ENCODE measurements at regions not wholly inside any gene's neighbourhood (a gene's known extent, or its start where the extent isn't known, plus 50 kb on each side); places are given as distances from the start of the nearest gene placed in this dataset.

DNA sequence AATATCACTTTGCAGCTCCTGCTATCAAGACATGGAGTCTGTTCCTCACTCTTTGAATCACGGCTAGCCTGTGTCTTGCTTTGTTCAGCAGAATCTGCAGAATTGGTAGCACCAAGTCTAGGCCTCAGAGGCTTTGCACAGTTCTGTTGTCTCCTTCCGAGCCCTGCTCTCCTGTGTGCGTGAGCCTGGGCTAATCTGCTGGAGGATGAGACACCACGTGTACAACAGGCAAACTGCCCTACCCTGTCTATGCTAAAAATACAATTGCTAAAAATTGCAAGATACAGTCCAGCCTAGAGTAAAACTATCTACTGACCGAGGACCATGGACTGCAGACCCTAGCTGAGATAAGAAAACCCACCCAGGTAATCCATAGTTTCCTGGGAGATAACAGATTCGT, 484.7 kb downstream of the NPIPA7 start:
- Histone ChIP-seq H3K9me3 (ENCODE audit: low read depth) (no peaks in the 10 kb centered on the region), H3K27ac (no peak overlapping the region), H3F3A (ENCODE audit: insufficient read depth) (no peaks in the 10 kb centered on the region), H3K79me2 (ENCODE audit: insufficient read depth) (no peaks in the 10 kb centered on the region), H3K4me3 (no peak overlapping the region), H3K27me3 (replicated peaks; ENCODE audit: insufficient read depth) (peaks cover 4% of the 10 kb centered on the region), H4K20me1 (ENCODE audit: insufficient read depth) (no peaks in the 10 kb centered on the region), H3K9ac (no peak overlapping the region), H2AFZ (no peak overlapping the region), H3K36me3 (ENCODE audit: low read depth) (no peaks in the 10 kb centered on the region), H3K9me2 (ENCODE audit: insufficient read depth) (no peaks in the 10 kb centered on the region), H3K4me2 (ENCODE audit: unreplicated experiment) (no peak overlapping the region), H3K4me1 (ENCODE audit: insufficient read depth) (no peaks in the 10 kb centered on the region)
- WGBS, 2 experiments (ENCODE audit: low coverage in 1 of 2, low lambda C conversion rate in 2 of 2, missing lambda C conversion rate in 2 of 2), result 42 to 47% methylated on average over 6 of the region's 6 CpGs
- no peak for DNase-seq
- in situ Hi-C loops (cut with MboI), result loop anchor here (25.0 kb wide), 1 partner anchor 599 kb away; the partner anchor contains the start of gene XYLT1
- TF ChIP-seq EZH2 (IDR thresholded peaks at IDR 0.05; ENCODE audit: insufficient read depth, poor library complexity, severe bottlenecking) (no peak), EZH2phosphoT487 (IDR thresholded peaks at IDR 0.05; ENCODE audit: insufficient read depth, low read depth) (no peak)

DNA sequence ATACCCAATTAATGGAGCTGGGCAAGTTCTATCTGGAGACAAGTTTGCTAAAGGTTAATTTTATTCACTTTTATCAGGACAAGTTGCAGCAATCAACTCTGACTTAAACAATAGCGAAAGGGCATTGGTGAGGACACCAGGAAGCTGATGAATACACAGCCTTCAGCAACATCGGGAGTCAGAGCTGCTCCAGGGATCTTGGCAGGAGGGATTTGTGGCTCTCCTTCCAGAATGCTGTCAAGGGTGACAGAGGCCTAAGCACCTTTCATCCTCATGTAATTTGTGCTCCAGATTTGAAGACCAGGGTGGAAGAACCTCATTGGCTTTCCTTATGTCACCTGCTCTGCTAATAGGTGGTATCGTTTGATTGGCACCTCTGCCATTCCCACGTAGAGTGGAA, 485.6 kb downstream of the NPIPA7 start:
- Histone ChIP-seq H3K27ac (no peak overlapping the region), H3K4me2 (ENCODE audit: unreplicated experiment) (no peak overlapping the region), H3K9me3 (ENCODE audit: low read depth) (no peaks in the 10 kb centered on the region), H2AFZ (no peak overlapping the region), H3K9me2 (ENCODE audit: insufficient read depth) (no peaks in the 10 kb centered on the region), H3K4me1 (ENCODE audit: insufficient read depth) (no peaks in the 10 kb centered on the region), H3K4me3 (no peak overlapping the region), H3K27me3 (replicated peaks; ENCODE audit: insufficient read depth) (peaks cover 7% of the 10 kb centered on the region), H3F3A (ENCODE audit: insufficient read depth) (no peaks in the 10 kb centered on the region), H3K79me2 (ENCODE audit: insufficient read depth) (no peaks in the 10 kb centered on the region), H3K36me3 (ENCODE audit: low read depth) (no peaks in the 10 kb centered on the region), H3K9ac (no peak overlapping the region), H4K20me1 (ENCODE audit: insufficient read depth) (no peaks in the 10 kb centered on the region)
- no peak for DNase-seq
- in situ Hi-C loops (cut with MboI), result loop anchor here (25.0 kb wide), 1 partner anchor 598 kb away; the partner anchor contains the start of gene XYLT1
- WGBS, 2 experiments (ENCODE audit: low coverage in 1 of 2, low lambda C conversion rate in 2 of 2, missing lambda C conversion rate in 2 of 2), result 52 to 72% methylated on average over 4 of the region's 4 CpGs
- TF ChIP-seq EZH2phosphoT487 (IDR thresholded peaks at IDR 0.05; ENCODE audit: insufficient read depth, low read depth) (no peak), EZH2 (IDR thresholded peaks at IDR 0.05; ENCODE audit: insufficient read depth, poor library complexity, severe bottlenecking) (no peak)

GRCh38 chr16:16865374-16865773, 486.4 kb downstream of the NPIPA7 start:
- Histone ChIP-seq H3K4me2 (ENCODE audit: unreplicated experiment) (no peak overlapping the region), H3K79me2 (ENCODE audit: insufficient read depth) (no peaks in the 10 kb centered on the region), H3K27ac (no peak overlapping the region), H3K36me3 (ENCODE audit: low read depth) (no peaks in the 10 kb centered on the region), H3K9me3 (ENCODE audit: low read depth) (no peaks in the 10 kb centered on the region), H3K27me3 (replicated peaks; ENCODE audit: insufficient read depth) (peaks cover 7% of the 10 kb centered on the region), H3F3A (ENCODE audit: insufficient read depth) (no peaks in the 10 kb centered on the region), H3K9ac (no peak overlapping the region), H4K20me1 (ENCODE audit: insufficient read depth) (no peaks in the 10 kb centered on the region), H3K4me3 (no peak overlapping the region), H3K4me1 (ENCODE audit: insufficient read depth) (no peaks in the 10 kb centered on the region), H2AFZ (no peak overlapping the region), H3K9me2 (ENCODE audit: insufficient read depth) (no peaks in the 10 kb centered on the region)
- DNase-seq, result no peak
- in situ Hi-C loops (cut with MboI), result loop anchor here (25.0 kb wide), 1 partner anchor 597 kb away; the partner anchor contains the start of gene XYLT1
- WGBS, 2 experiments (ENCODE audit: low coverage in 1 of 2, low lambda C conversion rate in 2 of 2, missing lambda C conversion rate in 2 of 2), result 42 to 49% methylated on average over 3 of the region's 3 CpGs
- TF ChIP-seq EZH2phosphoT487 (IDR thresholded peaks at IDR 0.05; ENCODE audit: insufficient read depth, low read depth) (no peak), EZH2 (IDR thresholded peaks at IDR 0.05; ENCODE audit: insufficient read depth, poor library complexity, severe bottlenecking) (no peak)

GRCh38 chr16:16867973-16868372, 489.0 kb downstream of the NPIPA7 start:
- H3K9me2 ChIP-seq (ENCODE audit: insufficient read depth), result no peaks in the 10 kb centered on the region
- in situ Hi-C loops (cut with MboI), result loop anchor here (25.0 kb wide), 1 partner anchor 594 kb away; the partner anchor contains the start of gene XYLT1
- no peaks in the 10 kb centered on the region for H3K79me2 ChIP-seq (ENCODE audit: insufficient read depth)
- no peaks in the 10 kb centered on the region for H3K4me1 ChIP-seq (ENCODE audit: insufficient read depth)
- no peaks in the 10 kb centered on the region for H3F3A ChIP-seq (ENCODE audit: insufficient read depth)
- H3K27ac ChIP-seq, result no peak overlapping the region
- DNase-seq, result no peak
- WGBS, 2 experiments (ENCODE audit: low coverage in 1 of 2, low lambda C conversion rate in 2 of 2, missing lambda C conversion rate in 2 of 2), result 17% methylated on average over 7 of the region's 7 CpGs
- TF ChIP-seq EZH2 (IDR thresholded peaks at IDR 0.05; ENCODE audit: insufficient read depth, poor library complexity, severe bottlenecking), result no peak
- no peak for TF ChIP-seq EZH2phosphoT487 (IDR thresholded peaks at IDR 0.05; ENCODE audit: insufficient read depth, low read depth)
- H3K4me3 ChIP-seq, result no peak overlapping the region
- peaks cover 7% of the 10 kb centered on the region for H3K27me3 ChIP-seq (replicated peaks; ENCODE audit: insufficient read depth)
- H3K9me3 ChIP-seq (ENCODE audit: low read depth), result no peaks in the 10 kb centered on the region
- H4K20me1 ChIP-seq (ENCODE audit: insufficient read depth), result no peaks in the 10 kb centered on the region
- H3K9ac ChIP-seq, result no peak overlapping the region
- H3K4me2 ChIP-seq (ENCODE audit: unreplicated experiment), result no peak overlapping the region
- no peaks in the 10 kb centered on the region for H3K36me3 ChIP-seq (ENCODE audit: low read depth)
- no peak overlapping the region for H2AFZ ChIP-seq

GRCh38 chr16:16868727-16869126, 489.8 kb downstream of the NPIPA7 start:
- Histone ChIP-seq H4K20me1 (ENCODE audit: insufficient read depth) (no peaks in the 10 kb centered on the region), H3K4me3 (no peak overlapping the region), H3K9me2 (ENCODE audit: insufficient read depth) (no peaks in the 10 kb centered on the region), H2AFZ (no peak overlapping the region), H3K9ac (no peak overlapping the region), H3K36me3 (ENCODE audit: low read depth) (no peaks in the 10 kb centered on the region), H3K4me2 (ENCODE audit: unreplicated experiment) (no peak overlapping the region), H3F3A (ENCODE audit: insufficient read depth) (no peaks in the 10 kb centered on the region), H3K9me3 (ENCODE audit: low read depth) (no peaks in the 10 kb centered on the region), H3K27ac (no peak overlapping the region), H3K79me2 (ENCODE audit: insufficient read depth) (no peaks in the 10 kb centered on the region), H3K27me3 (replicated peaks; ENCODE audit: insufficient read depth) (peaks cover 7% of the 10 kb centered on the region), H3K4me1 (ENCODE audit: insufficient read depth) (no peaks in the 10 kb centered on the region)
- DNase-seq, result no peak
- in situ Hi-C loops (cut with MboI), result loop anchor here (25.0 kb wide), 1 partner anchor 594 kb away; the partner anchor contains the start of gene XYLT1
- WGBS, 2 experiments (ENCODE audit: low coverage in 1 of 2, low lambda C conversion rate in 2 of 2, missing lambda C conversion rate in 2 of 2), result 21 to 23% methylated on average over 2 of the region's 2 CpGs
- no peak for TF ChIP-seq EZH2phosphoT487 (IDR thresholded peaks at IDR 0.05; ENCODE audit: insufficient read depth, low read depth)
- TF ChIP-seq EZH2 (IDR thresholded peaks at IDR 0.05; ENCODE audit: insufficient read depth, poor library complexity, severe bottlenecking), result no peak
